Duodenal mucosa (tissue), 2 donors: ENCODE measurements at regions not wholly inside any gene's neighbourhood (a gene's known extent, or its start where the extent isn't known, plus 50 kb on each side); places are given as distances from the start of the nearest gene placed in this dataset.

Source experiments
- H3K27ac ChIP-seq: one replicate; pipeline ENCODE4 v1.7.0; 2013; ENCODE audit warnings: low read depth, low read length
- H3K27me3 ChIP-seq, 2 donors: one replicate each; pipeline ENCODE4 v1.7.0; 2013; ENCODE audit warnings: low read length in 2 of 2, control low read depth in 1 of 2; ENCODE audit not compliant: insufficient read depth in 2 of 2, control insufficient read depth in 1 of 2
- H3K36me3 ChIP-seq, 2 donors: one replicate each; pipeline ENCODE4 v1.7.0; 2013; ENCODE audit warnings: low read length in 2 of 2, control low read depth in 1 of 2; ENCODE audit not compliant: insufficient read depth in 2 of 2, control insufficient read depth in 1 of 2
- H3K4me1 ChIP-seq, 2 donors: one replicate each; pipeline ENCODE4 v1.7.0; 2013; ENCODE audit warnings: low read length in 2 of 2, control low read depth in 1 of 2; ENCODE audit not compliant: insufficient read depth in 2 of 2, control insufficient read depth in 1 of 2
- H3K4me3 ChIP-seq, 2 donors: one replicate each; pipeline ENCODE4 v1.7.0; 2013; ENCODE audit warnings: low read length in 2 of 2, low read depth in 1 of 2
- H3K9ac ChIP-seq, 2 donors: one replicate each; pipeline ENCODE4 v1.7.0; 2013; ENCODE audit warnings: low read length in 2 of 2, low read depth in 1 of 2
- H3K9me3 ChIP-seq, 2 donors: one replicate each; pipeline ENCODE4 v1.7.0; 2013; ENCODE audit warnings: low read length in 2 of 2, control low read depth in 1 of 2; ENCODE audit not compliant: control insufficient read depth in 1 of 2

DNA sequence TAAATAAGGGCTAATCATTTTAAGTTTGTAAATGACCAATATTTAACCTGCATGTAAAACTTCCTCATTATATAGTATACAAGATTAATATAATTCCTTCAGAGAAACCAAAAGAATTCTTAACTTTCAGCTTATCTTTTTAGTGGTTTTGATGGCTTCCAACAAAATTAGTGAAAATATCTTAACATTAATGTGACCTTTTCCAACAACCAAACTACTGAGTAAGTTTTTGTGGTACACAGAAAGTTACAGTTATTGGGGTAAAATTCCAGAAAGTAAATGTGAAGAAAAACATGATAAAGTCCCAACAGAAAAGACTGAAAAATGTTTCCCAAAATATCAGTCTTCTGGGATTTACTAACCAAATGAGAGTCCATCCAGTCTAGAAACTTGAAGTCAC is 111.0 kb upstream of the PDE3A start:
- Histone ChIP-seq H3K27ac (no peak overlapping the region), H3K36me3 (no peaks in the 10 kb centered on the region), H3K4me1 (no peaks in the 10 kb centered on the region), H3K9ac (no peak overlapping the region), H3K27me3 (no peaks in the 10 kb centered on the region), H3K9me3 (no peaks in the 10 kb centered on the region), H3K4me3 (no peak overlapping the region)

DNA sequence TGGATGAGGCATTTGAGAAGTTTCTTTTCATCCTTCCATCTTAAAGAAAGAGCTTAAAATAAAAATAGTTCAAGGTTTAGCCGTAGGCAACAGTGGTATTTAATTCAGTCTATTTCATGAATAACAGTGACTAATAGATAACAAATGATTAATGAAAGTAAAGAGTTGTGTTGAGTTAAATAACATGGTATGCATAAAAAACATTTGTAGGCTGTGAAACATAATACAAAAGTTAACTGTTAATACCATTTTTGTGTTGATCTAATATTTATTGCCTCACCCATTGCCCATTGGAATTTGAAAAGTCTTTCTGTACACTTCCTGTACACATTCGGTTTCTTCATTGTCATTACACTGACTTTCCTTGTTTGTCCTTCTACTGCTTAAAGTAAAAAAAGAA is 108.6 kb upstream of the PDE3A start:
- no peak overlapping the region for H3K9ac ChIP-seq
- no peaks in the 10 kb centered on the region for H3K4me1 ChIP-seq
- H3K4me3 ChIP-seq = no peak overlapping the region
- no peak overlapping the region for H3K27ac ChIP-seq
- no peaks in the 10 kb centered on the region for H3K36me3 ChIP-seq
- no peaks in the 10 kb centered on the region for H3K9me3 ChIP-seq
- no peaks in the 10 kb centered on the region for H3K27me3 ChIP-seq

GRCh38 chr12:20260851-20261250 is 107.5 kb upstream of the PDE3A start:
- Histone ChIP-seq H3K4me3 (no peak overlapping the region), H3K27me3 (no peaks in the 10 kb centered on the region), H3K27ac (no peak overlapping the region), H3K9me3 (no peaks in the 10 kb centered on the region), H3K4me1 (no peaks in the 10 kb centered on the region), H3K36me3 (no peaks in the 10 kb centered on the region), H3K9ac (no peak overlapping the region)

DNA sequence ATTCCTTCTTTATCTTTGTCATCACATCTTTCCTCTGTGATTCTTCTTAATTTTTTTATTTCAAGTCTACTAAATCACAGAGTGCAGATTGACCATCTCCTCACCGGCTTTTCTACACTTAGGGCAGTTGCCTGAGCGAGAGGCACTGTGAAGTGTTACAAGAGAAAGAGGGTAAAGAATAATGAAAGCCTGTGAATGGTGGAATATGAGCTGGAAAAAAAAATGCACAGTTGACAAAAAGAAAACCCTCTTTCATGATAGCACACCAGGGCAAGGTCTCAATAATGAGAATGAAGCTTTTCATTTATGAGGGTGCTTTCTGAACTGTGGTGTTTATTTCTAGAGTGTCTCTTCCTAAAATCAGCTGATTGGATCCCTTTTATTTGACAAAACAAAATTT is 106.2 kb upstream of the PDE3A start:
- Histone ChIP-seq H3K36me3 (no peaks in the 10 kb centered on the region), H3K4me3 (no peak overlapping the region), H3K27ac (no peak overlapping the region), H3K27me3 (no peaks in the 10 kb centered on the region), H3K9me3 (no peaks in the 10 kb centered on the region), H3K4me1 (no peaks in the 10 kb centered on the region), H3K9ac (no peak overlapping the region)

GRCh38 chr12:20264026-20264425 is 104.3 kb upstream of the PDE3A start:
- H3K4me1 ChIP-seq = no peaks in the 10 kb centered on the region
- H3K36me3 ChIP-seq = no peaks in the 10 kb centered on the region
- H3K27ac ChIP-seq = no peak overlapping the region
- H3K9me3 ChIP-seq = no peaks in the 10 kb centered on the region
- no peaks in the 10 kb centered on the region for H3K27me3 ChIP-seq
- H3K9ac ChIP-seq = no peak overlapping the region
- no peak overlapping the region for H3K4me3 ChIP-seq

DNA sequence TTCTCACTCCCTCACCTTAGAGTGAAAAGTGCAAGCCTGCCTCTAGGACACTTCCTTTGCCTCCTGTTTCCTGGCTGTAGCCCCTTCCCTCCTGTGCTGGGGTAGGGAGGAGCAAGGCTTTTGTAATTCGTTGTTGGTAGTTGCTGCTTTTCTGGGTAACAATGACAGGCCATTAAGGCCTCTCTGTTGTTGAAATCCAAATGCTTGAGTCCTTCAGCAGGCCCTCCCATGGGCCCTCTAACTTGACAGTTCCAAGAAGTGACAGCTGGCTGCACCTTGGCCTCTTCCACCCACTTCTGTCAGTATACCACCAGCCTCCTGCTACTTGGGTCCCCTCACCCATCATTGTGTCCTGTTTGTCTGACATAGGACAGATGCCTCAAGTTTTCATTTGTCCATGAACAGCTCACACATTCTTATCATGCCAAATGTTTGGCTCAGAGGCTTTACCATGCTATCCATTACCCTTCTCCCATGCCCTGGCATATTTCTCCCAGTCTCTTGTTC is 103.7 kb upstream of the PDE3A start:
- Histone ChIP-seq H3K4me3 (no peak overlapping the region), H3K4me1 (no peaks in the 10 kb centered on the region), H3K36me3 (no peaks in the 10 kb centered on the region), H3K27me3 (no peaks in the 10 kb centered on the region), H3K9ac (no peak overlapping the region), H3K27ac (no peak overlapping the region), H3K9me3 (no peaks in the 10 kb centered on the region)

DNA sequence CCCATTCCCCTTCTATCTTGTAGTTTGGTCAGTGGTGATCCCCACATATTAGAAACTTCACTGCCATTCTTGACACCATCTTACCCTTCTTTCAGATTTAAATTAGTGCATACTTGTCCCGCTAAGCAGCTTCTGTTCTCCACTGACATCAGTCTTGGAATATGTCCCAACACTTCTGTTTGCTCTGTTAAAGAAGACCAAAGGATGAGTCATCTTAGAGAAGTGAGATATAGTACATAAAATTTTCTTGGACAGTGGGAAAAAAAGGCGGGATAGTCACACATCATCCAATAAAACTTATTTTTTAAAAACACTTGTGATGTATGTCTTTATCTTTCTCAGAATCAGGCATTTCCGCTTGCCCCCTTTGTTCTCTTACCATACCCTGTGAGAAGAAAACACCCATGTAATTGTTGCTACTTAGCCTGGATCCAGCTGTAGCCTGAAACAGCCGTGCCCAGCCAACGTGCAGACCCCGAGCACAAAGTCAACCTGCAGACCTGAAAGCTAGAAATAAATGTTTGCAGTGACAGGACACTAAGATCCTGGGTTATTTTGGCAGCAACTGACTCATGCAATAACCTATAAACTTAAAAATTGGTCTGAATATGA is 100.1 kb upstream of the PDE3A start:
- no peak overlapping the region for H3K27ac ChIP-seq
- H3K36me3 ChIP-seq = no peaks in the 10 kb centered on the region
- H3K4me1 ChIP-seq = no peaks in the 10 kb centered on the region
- H3K9ac ChIP-seq = no peak overlapping the region
- H3K4me3 ChIP-seq = no peak overlapping the region
- H3K27me3 ChIP-seq = no peaks in the 10 kb centered on the region
- H3K9me3 ChIP-seq = no peaks in the 10 kb centered on the region

DNA sequence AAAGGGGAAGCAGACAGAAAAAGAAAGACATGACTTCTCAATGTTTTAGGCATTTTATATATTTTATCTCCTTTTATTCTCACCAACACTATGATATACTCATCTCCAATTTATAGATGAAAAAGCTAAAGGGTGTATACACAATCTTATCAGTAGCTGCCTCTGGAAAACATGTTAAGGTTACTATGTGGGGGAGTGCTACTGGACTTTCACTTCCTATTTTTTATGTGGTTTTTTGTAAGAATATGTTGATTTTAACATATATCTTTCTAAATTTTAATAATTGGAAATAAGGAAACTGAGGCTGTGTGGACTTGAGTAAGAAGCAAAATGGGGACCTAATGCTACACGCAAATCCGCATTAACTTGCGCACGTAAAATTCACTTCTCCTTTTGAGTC is 99.6 kb upstream of the PDE3A start:
- Histone ChIP-seq H3K36me3 (no peaks in the 10 kb centered on the region), H3K9me3 (no peaks in the 10 kb centered on the region), H3K4me1 (no peaks in the 10 kb centered on the region), H3K27ac (no peak overlapping the region), H3K27me3 (no peaks in the 10 kb centered on the region), H3K9ac (no peak overlapping the region), H3K4me3 (no peak overlapping the region)

DNA sequence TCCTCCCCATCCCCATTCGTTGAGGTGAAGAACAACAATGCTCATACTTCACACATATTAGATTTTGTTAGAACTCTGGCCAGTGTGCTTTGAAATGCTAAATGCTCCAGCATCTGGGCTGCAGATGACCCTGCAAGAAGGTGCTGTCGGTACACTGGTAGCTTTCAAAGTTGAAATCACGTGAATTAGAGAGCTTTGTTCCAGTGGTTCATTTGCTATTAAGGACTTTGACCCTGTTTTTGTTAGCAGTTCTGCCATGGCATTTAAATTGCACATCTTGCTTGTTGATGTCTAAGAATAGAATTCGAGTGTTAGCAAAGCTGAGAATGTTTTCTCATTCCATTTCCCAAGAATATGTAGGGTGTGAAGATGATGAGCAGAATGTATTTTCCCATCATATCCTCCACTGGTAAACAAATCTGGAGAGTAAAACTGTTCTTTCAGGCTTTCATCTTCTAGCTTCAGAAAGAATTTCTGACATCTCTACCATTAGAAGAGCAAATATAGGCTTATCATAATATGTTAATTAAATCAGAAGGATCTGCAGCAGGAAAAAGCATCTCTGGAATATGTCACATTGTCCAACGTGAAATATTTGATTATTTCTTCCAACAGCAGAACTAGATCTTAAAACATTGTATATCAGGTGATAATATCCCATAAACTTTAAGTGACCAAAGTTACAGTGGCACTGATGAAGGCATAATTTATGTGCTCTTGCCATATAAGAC is 98.8 kb upstream of the PDE3A start:
- no peak overlapping the region for H3K27ac ChIP-seq
- H3K9me3 ChIP-seq = no peaks in the 10 kb centered on the region
- no peaks in the 10 kb centered on the region for H3K4me1 ChIP-seq
- H3K4me3 ChIP-seq = no peak overlapping the region
- H3K36me3 ChIP-seq = no peaks in the 10 kb centered on the region
- H3K9ac ChIP-seq = no peak overlapping the region
- no peaks in the 10 kb centered on the region for H3K27me3 ChIP-seq

GRCh38 chr12:20270557-20270956 is 97.8 kb upstream of the PDE3A start:
- Histone ChIP-seq H3K4me1 (no peaks in the 10 kb centered on the region), H3K4me3 (no peak overlapping the region), H3K27ac (no peak overlapping the region), H3K27me3 (no peaks in the 10 kb centered on the region), H3K9ac (no peak overlapping the region), H3K36me3 (no peaks in the 10 kb centered on the region), H3K9me3 (no peaks in the 10 kb centered on the region)
